H9 (cell line): ENCODE measurements at regions not wholly inside any gene's neighbourhood (a gene's known extent, or its start where the extent isn't known, plus 50 kb on each side); places are given as distances from the start of the nearest gene placed in this dataset.

ENCODE experiments used
- DNase-seq: peaks from one replicate; pipeline ENCODE4 v3.0.0-alpha.2; 2017
- H2AFZ ChIP-seq: one replicate; pipeline ENCODE4 v1.6.1; 2013; ENCODE audit warnings: mild to moderate bottlenecking, low read length, control low read depth, moderate library complexity
- H2AK5ac ChIP-seq: 2 replicates; pipeline ENCODE4 v1.6.1; 2013; ENCODE audit warnings: low read length, control low read depth, mixed read lengths; ENCODE audit not compliant: insufficient read length
- H2BK120ac ChIP-seq: one replicate; pipeline ENCODE4 v1.6.1; 2013; ENCODE audit warnings: low read depth, mild to moderate bottlenecking, low read length, control low read depth, inconsistent platforms; ENCODE audit not compliant: poor library complexity, severe bottlenecking
- H2BK12ac ChIP-seq: 2 replicates; pipeline ENCODE4 v1.6.1; 2013; ENCODE audit warnings: low read length, control low read depth, mixed read lengths, low read depth; ENCODE audit not compliant: insufficient read length
- H2BK15ac ChIP-seq: 2 replicates; pipeline ENCODE4 v1.6.1; 2013; ENCODE audit warnings: low read depth, low read length, control low read depth
- H2BK20ac ChIP-seq: one replicate; pipeline ENCODE4 v1.6.1; 2013; ENCODE audit warnings: low read depth, mild to moderate bottlenecking, low read length, control low read depth, inconsistent platforms; ENCODE audit not compliant: poor library complexity, severe bottlenecking
- H2BK5ac ChIP-seq: 2 replicates; pipeline ENCODE4 v1.6.1; 2013; ENCODE audit warnings: low read length, control low read depth, mixed read lengths; ENCODE audit not compliant: insufficient read length
- H3K14ac ChIP-seq: 2 replicates; pipeline ENCODE4 v1.6.1; 2013; ENCODE audit warnings: low read length, control low read depth; ENCODE audit not compliant: insufficient read depth
- H3K18ac ChIP-seq: 2 replicates; pipeline ENCODE4 v1.6.1; 2013; ENCODE audit warnings: low read depth, mild to moderate bottlenecking, mixed read lengths, low read length, control low read depth; ENCODE audit not compliant: insufficient read length
- H3K23ac ChIP-seq: 2 replicates; pipeline ENCODE4 v1.6.1; 2013; ENCODE audit warnings: low read length, control low read depth, mixed read lengths, low read depth; ENCODE audit not compliant: insufficient read length
- H3K23me2 ChIP-seq: 2 replicates; pipeline ENCODE4 v1.6.1; 2013; ENCODE audit warnings: low read depth, mild to moderate bottlenecking, mixed read lengths, low read length, control low read depth; ENCODE audit not compliant: insufficient read length, poor library complexity, severe bottlenecking
- H3K27ac ChIP-seq: 2 replicates; pipeline ENCODE4 v1.5.1; 2013; ENCODE audit warnings: low read length, control low read depth, mixed read lengths, low read depth; ENCODE audit not compliant: insufficient read length
- H3K27me3 ChIP-seq: 2 replicates; pipeline ENCODE4 v1.6.1; 2013; ENCODE audit warnings: low read length, control low read depth, inconsistent platforms; ENCODE audit not compliant: insufficient read depth
- H3K4ac ChIP-seq: 2 replicates; pipeline ENCODE4 v1.6.1; 2013; ENCODE audit warnings: low read depth, mild to moderate bottlenecking, control low read depth, inconsistent platforms, low read length, moderate library complexity
- H3K4me1 ChIP-seq: 2 replicates; pipeline ENCODE4 v1.6.1; 2013; ENCODE audit warnings: low read length, control low read depth, inconsistent platforms; ENCODE audit not compliant: insufficient read depth
- H3K4me2 ChIP-seq: 2 replicates; pipeline ENCODE4 v1.6.1; 2013; ENCODE audit warnings: low read length, control low read depth, mixed read lengths; ENCODE audit not compliant: insufficient read length, insufficient read depth
- H3K56ac ChIP-seq: 2 replicates; pipeline ENCODE4 v1.6.1; 2013; ENCODE audit warnings: low read depth, mild to moderate bottlenecking, mixed read lengths, low read length, control low read depth; ENCODE audit not compliant: insufficient read length
- H3K79me1 ChIP-seq: 2 replicates; pipeline ENCODE4 v1.6.1; 2013; ENCODE audit warnings: low read depth, mild to moderate bottlenecking, moderate library complexity, low read length, control low read depth, inconsistent platforms; ENCODE audit not compliant: insufficient read depth, poor library complexity, severe bottlenecking
- H3K79me2 ChIP-seq: 2 replicates; pipeline ENCODE4 v1.6.1; 2013; ENCODE audit warnings: low read length, control low read depth, inconsistent platforms; ENCODE audit not compliant: insufficient read depth
- H3K9ac ChIP-seq: 2 replicates; pipeline ENCODE4 v1.6.1; 2013; ENCODE audit warnings: low read length, control low read depth, mixed read lengths; ENCODE audit not compliant: insufficient read length; ENCODE audit errors: extremely low read depth
- H3K9me3 ChIP-seq: one replicate; pipeline ENCODE4 v1.6.1; 2013; ENCODE audit warnings: low read depth, low read length, inconsistent platforms; ENCODE audit not compliant: control insufficient read depth
- H3T11ph ChIP-seq: one replicate; pipeline ENCODE4 v1.6.1; 2013; ENCODE audit warnings: mild to moderate bottlenecking, low read length, control low read depth, inconsistent platforms
- H4K20me1 ChIP-seq: one replicate; pipeline ENCODE4 v1.6.1; 2013; ENCODE audit not compliant: control insufficient read depth, insufficient read length, insufficient read depth
- H4K5ac ChIP-seq: 2 replicates; pipeline ENCODE4 v1.6.1; 2013; ENCODE audit warnings: low read depth, mild to moderate bottlenecking, mixed read lengths, low read length, control low read depth; ENCODE audit not compliant: insufficient read length
- H4K8ac ChIP-seq: replicated peaks from 2 replicates; pipeline ENCODE4 v1.6.1; 2013; ENCODE audit warnings: low read length, control low read depth, mixed read lengths, low read depth; ENCODE audit not compliant: insufficient read length
- H4K91ac ChIP-seq: 2 replicates; pipeline ENCODE4 v1.6.1; 2013; ENCODE audit warnings: low read depth, mild to moderate bottlenecking, moderate library complexity, mixed read lengths, low read length, control low read depth; ENCODE audit not compliant: insufficient read length
- H3K27ac Mint-ChIP-seq, 3 experiments: 2 replicates in 2 of 3; 3 replicates in 1 of 3; pipeline ENCODE4 v1.8.0; 2020 to 2021; ENCODE audit warnings: mixed read lengths in 3 of 3, mild to moderate bottlenecking in 1 of 3, moderate library complexity in 1 of 3
- H3K27me3 Mint-ChIP-seq: 2 replicates; pipeline ENCODE4 v1.8.0; 2021; ENCODE audit warnings: low read depth, mild to moderate bottlenecking, moderate library complexity, mixed read lengths
- H3K36me3 Mint-ChIP-seq, 3 experiments: 2 replicates in 2 of 3; 3 replicates in 1 of 3; pipeline ENCODE4 v1.8.0; 2020 to 2021; ENCODE audit warnings: low read depth in 3 of 3, mixed read lengths in 3 of 3; ENCODE audit not compliant: insufficient read depth in 1 of 3
- H3K4me1 Mint-ChIP-seq, 2 experiments: 2 replicates each; pipeline ENCODE4 v1.8.0; 2020; ENCODE audit warnings: mixed read lengths in 2 of 2
- H3K4me3 Mint-ChIP-seq, 2 experiments: 2 replicates in 1 of 2; 3 replicates in 1 of 2; pipeline ENCODE4 v1.8.0; 2020 to 2021; ENCODE audit warnings: mild to moderate bottlenecking in 2 of 2, mixed read lengths in 2 of 2, moderate library complexity in 1 of 2
- H3K9me3 Mint-ChIP-seq, 2 experiments: 2 replicates in 1 of 2; 3 replicates in 1 of 2; pipeline ENCODE4 v1.8.0; 2020; ENCODE audit warnings: mild to moderate bottlenecking in 2 of 2, mixed read lengths in 2 of 2, moderate library complexity in 1 of 2
- CTCF ChIP-seq: fragments of 200-600 bp; sonication (generic); conservative IDR thresholded peaks from 3 replicates; pipeline ENCODE4 v1.8.0; 2021; ENCODE audit warnings: antibody characterized with exemption, mild to moderate bottlenecking
- WGBS: extraction: QIAGEN DNeasy Blood & Tissue Kit; methylation state at CpG from one replicate; pipeline ENCODE4 v1.1.7; 2013; ENCODE audit warnings: missing lambda C conversion rate, low lambda C conversion rate, mixed read lengths; ENCODE audit not compliant: insufficient read length; ENCODE audit errors: extremely low coverage; 5-methylcytosine and 5-hydroxymethylcytosine counted together

GRCh38 chr1:29687166-29687565 is 450.8 kb downstream of the PTPRU start:
- Histone ChIP-seq H3K4me2 (no peak overlapping the region), H4K8ac (no peak overlapping the region), H3K9me3 (no peaks in the 10 kb centered on the region), H2BK15ac (no peak overlapping the region), H3K27me3 (no peaks in the 10 kb centered on the region), H3K23ac (no peak overlapping the region), H3K27ac (no peak overlapping the region), H4K5ac (no peak overlapping the region), H2BK20ac (no peak overlapping the region), H3K79me2 (no peaks in the 10 kb centered on the region), H3K14ac (no peak overlapping the region), H3K18ac (no peak overlapping the region), H2BK12ac (no peak overlapping the region), H4K91ac (no peak overlapping the region), H3K9ac (no peak overlapping the region), H2AFZ (no peak overlapping the region), H3K4ac (no peak overlapping the region), H3K4me1 (no peaks in the 10 kb centered on the region), H2BK120ac (no peak overlapping the region), H2AK5ac (no peak overlapping the region), H2BK5ac (no peak overlapping the region), H4K20me1 (no peaks in the 10 kb centered on the region), H3K23me2 (no peaks in the 10 kb centered on the region), H3K56ac (no peak overlapping the region), H3K79me1 (no peaks in the 10 kb centered on the region), H3T11ph (no peak overlapping the region)
- H3K27ac Mint-ChIP-seq: no peak overlapping the region
- H3K36me3 Mint-ChIP-seq: no peaks in the 10 kb centered on the region
- TF ChIP-seq CTCF: no peak
- WGBS: no CpG with 5 or more reads among the region's 3 CpGs
- H3K9me3 Mint-ChIP-seq: no peaks in the 10 kb centered on the region; a peak in 2 of 5 replicates
- H3K4me1 Mint-ChIP-seq: peaks cover 25 to 53% of the 10 kb centered on the region in 2 experiments
- no peak for DNase-seq
- H3K27me3 Mint-ChIP-seq: peaks cover 3% of the 10 kb centered on the region; the same call in 1 of the 2 replicates
- no peak overlapping the region for H3K4me3 Mint-ChIP-seq
